ENCODE measurements at regions not wholly inside any gene's neighbourhood (a gene's known extent, or its start where the extent isn't known, plus 50 kb on each side); places are given as distances from the start of the nearest gene placed in this dataset.

DNA sequence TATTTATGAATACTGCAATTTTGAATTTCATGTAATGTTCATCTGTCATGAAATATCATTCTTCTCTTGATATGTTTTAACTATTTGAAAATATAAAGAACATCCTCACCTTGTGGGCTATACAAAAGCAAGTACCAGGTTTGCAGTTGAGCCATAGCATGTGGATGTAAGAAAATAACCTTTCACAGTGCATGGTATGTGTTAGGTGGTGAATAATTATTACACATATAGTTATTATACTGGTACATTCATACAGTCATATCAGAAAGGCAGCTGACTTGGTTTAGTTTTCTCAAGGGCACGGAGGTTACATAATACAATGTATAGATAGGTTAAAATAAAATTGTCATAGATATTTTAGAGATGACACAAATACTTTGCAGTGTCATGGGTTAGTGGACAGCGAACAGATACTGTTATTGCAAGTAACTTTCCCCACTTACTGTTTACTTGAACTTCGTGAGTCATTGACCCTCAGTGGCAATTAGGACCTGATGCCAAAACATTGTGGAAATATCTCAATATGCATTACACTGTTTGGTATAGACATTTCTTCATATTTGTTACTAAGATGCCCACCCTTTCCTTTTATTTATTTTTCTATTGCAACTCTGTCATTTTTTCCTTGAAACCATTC is 445.4 kb upstream of the GOT2 start:
- TF ChIP-seq FOXM1 (IDR thresholded peaks at IDR 0.05; ENCODE audit: borderline replicate concordance, low read depth) (no peak), MAX (IDR thresholded peaks at IDR 0.05) (no peak), EGR1 (IDR thresholded peaks at IDR 0.05) (no peak), EP300 (IDR thresholded peaks at IDR 0.05; ENCODE audit: borderline replicate concordance) (no peak), NFIC (IDR thresholded peaks at IDR 0.05) (no peak), RAD21 (IDR thresholded peaks at IDR 0.05; ENCODE audit: low read depth) (no peak), TEAD4 (IDR thresholded peaks at IDR 0.05) (no peak), TAF1 (IDR thresholded peaks at IDR 0.05; ENCODE audit: low read depth) (no peak), ZBTB7A (IDR thresholded peaks at IDR 0.05; ENCODE audit: low read depth) (no peak), YY1 (IDR thresholded peaks at IDR 0.05; ENCODE audit: low read depth) (no peak), CEBPB (IDR thresholded peaks at IDR 0.05) (no peak), CREB1 (IDR thresholded peaks at IDR 0.05; ENCODE audit: low read depth) (no peak), TCF12 (IDR thresholded peaks at IDR 0.05; ENCODE audit: low read depth) (no peak)
- TF ChIP-seq, protein P1, sequence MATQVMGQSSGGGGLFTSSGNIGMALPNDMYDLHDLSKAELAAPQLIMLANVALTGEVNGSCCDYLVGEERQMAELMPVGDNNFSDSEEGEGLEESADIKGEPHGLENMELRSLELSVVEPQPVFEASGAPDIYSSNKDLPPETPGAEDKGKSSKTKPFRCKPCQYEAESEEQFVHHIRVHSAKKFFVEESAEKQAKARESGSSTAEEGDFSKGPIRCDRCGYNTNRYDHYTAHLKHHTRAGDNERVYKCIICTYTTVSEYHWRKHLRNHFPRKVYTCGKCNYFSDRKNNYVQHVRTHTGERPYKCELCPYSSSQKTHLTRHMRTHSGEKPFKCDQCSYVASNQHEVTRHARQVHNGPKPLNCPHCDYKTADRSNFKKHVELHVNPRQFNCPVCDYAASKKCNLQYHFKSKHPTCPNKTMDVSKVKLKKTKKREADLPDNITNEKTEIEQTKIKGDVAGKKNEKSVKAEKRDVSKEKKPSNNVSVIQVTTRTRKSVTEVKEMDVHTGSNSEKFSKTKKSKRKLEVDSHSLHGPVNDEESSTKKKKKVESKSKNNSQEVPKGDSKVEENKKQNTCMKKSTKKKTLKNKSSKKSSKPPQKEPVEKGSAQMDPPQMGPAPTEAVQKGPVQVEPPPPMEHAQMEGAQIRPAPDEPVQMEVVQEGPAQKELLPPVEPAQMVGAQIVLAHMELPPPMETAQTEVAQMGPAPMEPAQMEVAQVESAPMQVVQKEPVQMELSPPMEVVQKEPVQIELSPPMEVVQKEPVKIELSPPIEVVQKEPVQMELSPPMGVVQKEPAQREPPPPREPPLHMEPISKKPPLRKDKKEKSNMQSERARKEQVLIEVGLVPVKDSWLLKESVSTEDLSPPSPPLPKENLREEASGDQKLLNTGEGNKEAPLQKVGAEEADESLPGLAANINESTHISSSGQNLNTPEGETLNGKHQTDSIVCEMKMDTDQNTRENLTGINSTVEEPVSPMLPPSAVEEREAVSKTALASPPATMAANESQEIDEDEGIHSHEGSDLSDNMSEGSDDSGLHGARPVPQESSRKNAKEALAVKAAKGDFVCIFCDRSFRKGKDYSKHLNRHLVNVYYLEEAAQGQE (IDR thresholded peaks at IDR 0.05; ENCODE audit: low read depth) = no peak
